ENCODE measurements at regions not wholly inside any gene's neighbourhood (a gene's known extent, or its start where the extent isn't known, plus 50 kb on each side); places are given as distances from the start of the nearest gene placed in this dataset.

DNA sequence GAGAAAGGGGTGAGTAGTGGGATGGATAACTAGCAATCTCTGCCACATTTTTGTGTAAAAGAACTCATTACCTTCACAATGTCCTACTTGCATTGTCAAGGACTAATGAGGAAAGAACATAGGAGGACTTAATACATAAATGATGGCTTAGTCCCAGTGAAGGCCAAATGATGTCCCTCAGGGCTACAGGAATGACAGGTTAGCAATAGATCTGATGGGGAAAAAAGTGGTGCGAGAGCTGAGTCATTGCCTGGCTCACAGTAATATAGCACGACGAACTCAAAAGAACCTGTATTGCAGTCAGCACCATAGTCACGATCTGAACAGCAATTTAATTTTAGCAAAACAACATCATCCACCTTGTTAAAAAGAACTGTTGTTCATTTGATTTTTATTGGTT lies 70.9 kb upstream of the ARHGAP36 start:
- H3K36me3 Mint-ChIP-seq (ENCODE audit: insufficient read depth, unreplicated experiment): no peaks in the 10 kb centered on the region
- POLR2A ChIA-PET: no interaction called here
- CTCF ChIA-PET: interaction anchor here (2.0 kb wide), 1 partner anchor 12 kb away, joined by 6 read pairs; no protein-coding TSS in a partner anchor
- H3K4me3 Mint-ChIP-seq (ENCODE audit: unreplicated experiment): no peak overlapping the region
- H3K27me3 Mint-ChIP-seq (ENCODE audit: insufficient read depth, unreplicated experiment): peaks cover 77% of the 10 kb centered on the region
- H3K4me1 Mint-ChIP-seq (ENCODE audit: insufficient read depth, unreplicated experiment): no peaks in the 10 kb centered on the region
- no peaks in the 10 kb centered on the region for H3K9me3 Mint-ChIP-seq (ENCODE audit: unreplicated experiment)
- TF ChIP-seq CTCF (IDR thresholded peaks at IDR 0.05; ENCODE audit: unreplicated experiment): no peak
- intact Hi-C loops (cut with micrococcal nuclease): no loop called here
- no peak for DNase-seq (ENCODE audit: unreplicated experiment)
- no TSS peak for BruUV-seq (replicated peaks)
- no peak overlapping the region for H3K27ac Mint-ChIP-seq (ENCODE audit: low read depth, unreplicated experiment)

- peaks cover 83% of the 10 kb centered on the region for H3K27me3 Mint-ChIP-seq (ENCODE audit: insufficient read depth, unreplicated experiment)
- no peak overlapping the region for H3K27ac Mint-ChIP-seq (ENCODE audit: low read depth, unreplicated experiment)
- H3K4me1 Mint-ChIP-seq (ENCODE audit: insufficient read depth, unreplicated experiment): no peaks in the 10 kb centered on the region
- no peak overlapping the region for H3K4me3 Mint-ChIP-seq (ENCODE audit: unreplicated experiment)
- H3K9me3 Mint-ChIP-seq (ENCODE audit: unreplicated experiment): no peaks in the 10 kb centered on the region
- no peak for TF ChIP-seq CTCF (IDR thresholded peaks at IDR 0.05; ENCODE audit: unreplicated experiment)
- BruUV-seq (replicated peaks): no TSS peak
- no peak for DNase-seq (ENCODE audit: unreplicated experiment)
- CTCF ChIA-PET: interaction anchor here (0.7 kb wide), 1 partner anchor 642 kb away, joined by 3 read pairs; no protein-coding TSS in a partner anchor
- no peaks in the 10 kb centered on the region for H3K36me3 Mint-ChIP-seq (ENCODE audit: insufficient read depth, unreplicated experiment)
- POLR2A ChIA-PET: no interaction called here
- intact Hi-C loops (cut with micrococcal nuclease): no loop called here
These were observed 67.4 kb upstream of the ARHGAP36 start for GRCh38 chrX:130990723-130991122.

DNA sequence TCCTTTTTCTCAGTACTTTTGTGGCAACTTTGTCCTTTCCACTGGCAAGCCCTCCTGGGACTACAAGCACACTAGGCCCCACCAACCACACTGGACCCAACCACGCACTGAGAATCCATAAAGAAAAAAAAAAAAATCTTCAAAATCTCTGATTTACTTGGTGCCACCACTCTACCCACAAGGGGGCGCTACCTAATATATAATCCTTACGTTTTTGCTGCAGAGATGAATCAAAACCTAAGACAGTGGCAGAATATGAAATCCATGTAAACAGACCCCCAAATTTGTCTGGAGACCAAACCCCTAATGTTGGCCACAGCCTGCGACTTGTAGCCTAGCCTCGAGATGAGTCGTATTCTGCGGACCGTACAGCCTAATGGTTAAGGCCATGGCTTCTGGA lies 63.5 kb upstream of the ARHGAP36 start:
- no peak overlapping the region for H3K4me3 Mint-ChIP-seq (ENCODE audit: unreplicated experiment)
- CTCF ChIA-PET: interaction anchor here (0.6 to 3.3 kb wide), 24 partner anchors 14 to 1355 kb away, joined by 3 to 13 read pairs (median 4); no protein-coding TSS in a partner anchor
- peak; percentile 48 for DNase-seq (ENCODE audit: unreplicated experiment)
- no peak overlapping the region for H3K27ac Mint-ChIP-seq (ENCODE audit: low read depth, unreplicated experiment)
- BruUV-seq (replicated peaks): no TSS peak
- POLR2A ChIA-PET: no interaction called here
- intact Hi-C loops (cut with micrococcal nuclease): loop anchor here (1.0 kb wide), 1 partner anchor 633 kb away; no protein-coding TSS in a partner anchor
- H3K4me1 Mint-ChIP-seq (ENCODE audit: insufficient read depth, unreplicated experiment): no peaks in the 10 kb centered on the region
- H3K27me3 Mint-ChIP-seq (ENCODE audit: insufficient read depth, unreplicated experiment): peaks cover 87% of the 10 kb centered on the region
- H3K36me3 Mint-ChIP-seq (ENCODE audit: insufficient read depth, unreplicated experiment): no peaks in the 10 kb centered on the region
- no peaks in the 10 kb centered on the region for H3K9me3 Mint-ChIP-seq (ENCODE audit: unreplicated experiment)
- peak; percentile 53 for TF ChIP-seq CTCF (IDR thresholded peaks at IDR 0.05; ENCODE audit: unreplicated experiment)

- peaks cover 88% of the 10 kb centered on the region for H3K27me3 Mint-ChIP-seq (ENCODE audit: insufficient read depth, unreplicated experiment)
- H3K9me3 Mint-ChIP-seq (ENCODE audit: unreplicated experiment): no peaks in the 10 kb centered on the region
- H3K4me3 Mint-ChIP-seq (ENCODE audit: unreplicated experiment): no peak overlapping the region
- no peak overlapping the region for H3K27ac Mint-ChIP-seq (ENCODE audit: low read depth, unreplicated experiment)
- ChIA-PET POLR2A (no interaction called here), CTCF (interaction anchor here (0.6 to 3.3 kb wide), 13 partner anchors 15 to 1144 kb away, joined by 3 to 13 read pairs (median 4); no protein-coding TSS in a partner anchor)
- no peaks in the 10 kb centered on the region for H3K4me1 Mint-ChIP-seq (ENCODE audit: insufficient read depth, unreplicated experiment)
- intact Hi-C loops (cut with micrococcal nuclease): no loop called here
- no peaks in the 10 kb centered on the region for H3K36me3 Mint-ChIP-seq (ENCODE audit: insufficient read depth, unreplicated experiment)
- BruUV-seq (replicated peaks): no TSS peak
- DNase-seq (ENCODE audit: unreplicated experiment): no peak
- TF ChIP-seq CTCF (IDR thresholded peaks at IDR 0.05; ENCODE audit: unreplicated experiment): no peak
These were observed 62.7 kb upstream of the ARHGAP36 start for GRCh38 chrX:130995439-130995838.
